ENCODE measurements at regions not wholly inside any gene's neighbourhood (a gene's known extent, or its start where the extent isn't known, plus 50 kb on each side); places are given as distances from the start of the nearest gene placed in this dataset.
A peak's percentile ranks its signal among the peaks of the same experiment; 100 is the strongest.

DNA sequence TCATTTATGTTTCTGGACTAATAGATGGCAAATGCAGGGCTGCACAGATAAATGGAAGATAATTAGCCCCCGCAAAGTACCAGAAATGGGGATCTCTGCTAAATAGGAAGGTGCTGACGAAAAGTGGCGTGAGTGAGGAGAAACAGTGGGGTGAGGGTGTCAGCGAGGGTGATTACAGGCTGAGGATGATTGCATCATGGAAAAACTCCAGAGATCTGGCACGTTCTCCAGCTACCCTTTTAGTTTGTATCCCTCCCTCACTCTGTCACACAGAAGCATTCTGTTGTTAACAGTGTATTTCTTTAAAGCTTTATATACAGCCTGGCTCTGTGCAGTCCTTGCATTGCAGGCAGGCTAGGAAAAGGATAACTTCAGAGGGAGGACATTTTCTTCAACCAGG is 309.6 kb upstream of the DDX53 start:
- Histone ChIP-seq H3K9me2 (ENCODE audit: insufficient read depth) (no peaks in the 10 kb centered on the region), H3K4me3 (no peak overlapping the region), H3K79me2 (ENCODE audit: low read depth) (no peaks in the 10 kb centered on the region), H3F3A (ENCODE audit: insufficient read depth, low read depth) (no peaks in the 10 kb centered on the region), H3K4me1 (replicated peaks; ENCODE audit: insufficient read depth) (no peaks in the 10 kb centered on the region), H3K36me3 (ENCODE audit: low read depth) (no peaks in the 10 kb centered on the region), H4K20me1 (ENCODE audit: insufficient read depth) (no peaks in the 10 kb centered on the region), H3K9me3 (ENCODE audit: insufficient read depth, low read depth) (no peaks in the 10 kb centered on the region), H3K27ac (no peak overlapping the region), H3K27me3 (ENCODE audit: insufficient read depth, low read depth) (no peaks in the 10 kb centered on the region), H2AFZ (peak overlapping the region; percentile 58), H3K4me2 (no peak overlapping the region)
- BruUV-seq (replicated peaks): no TSS peak
- TF ChIP-seq, protein P1, sequence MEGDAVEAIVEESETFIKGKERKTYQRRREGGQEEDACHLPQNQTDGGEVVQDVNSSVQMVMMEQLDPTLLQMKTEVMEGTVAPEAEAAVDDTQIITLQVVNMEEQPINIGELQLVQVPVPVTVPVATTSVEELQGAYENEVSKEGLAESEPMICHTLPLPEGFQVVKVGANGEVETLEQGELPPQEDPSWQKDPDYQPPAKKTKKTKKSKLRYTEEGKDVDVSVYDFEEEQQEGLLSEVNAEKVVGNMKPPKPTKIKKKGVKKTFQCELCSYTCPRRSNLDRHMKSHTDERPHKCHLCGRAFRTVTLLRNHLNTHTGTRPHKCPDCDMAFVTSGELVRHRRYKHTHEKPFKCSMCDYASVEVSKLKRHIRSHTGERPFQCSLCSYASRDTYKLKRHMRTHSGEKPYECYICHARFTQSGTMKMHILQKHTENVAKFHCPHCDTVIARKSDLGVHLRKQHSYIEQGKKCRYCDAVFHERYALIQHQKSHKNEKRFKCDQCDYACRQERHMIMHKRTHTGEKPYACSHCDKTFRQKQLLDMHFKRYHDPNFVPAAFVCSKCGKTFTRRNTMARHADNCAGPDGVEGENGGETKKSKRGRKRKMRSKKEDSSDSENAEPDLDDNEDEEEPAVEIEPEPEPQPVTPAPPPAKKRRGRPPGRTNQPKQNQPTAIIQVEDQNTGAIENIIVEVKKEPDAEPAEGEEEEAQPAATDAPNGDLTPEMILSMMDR (conservative IDR thresholded peaks at IDR 0.05): no peak
- no peak for TF ChIP-seq EZH2 (IDR thresholded peaks at IDR 0.05; ENCODE audit: low read depth)
- ChIA-PET POLR2A (ENCODE audit: unreplicated experiment) (no interaction called here), CTCF (no interaction called here)
- no peak for DNase-seq
- intact Hi-C loops (cut with micrococcal nuclease; ENCODE audit: unreplicated experiment): no loop called here

- POLR2A ChIA-PET (ENCODE audit: unreplicated experiment): no interaction called here
- CTCF ChIA-PET: no interaction called here
- H3K9me2 ChIP-seq (ENCODE audit: insufficient read depth): no peaks in the 10 kb centered on the region
- no peaks in the 10 kb centered on the region for H3K79me2 ChIP-seq (ENCODE audit: low read depth)
- H3K4me1 ChIP-seq (replicated peaks; ENCODE audit: insufficient read depth): no peaks in the 10 kb centered on the region
- no peak overlapping the region for H3K4me2 ChIP-seq
- H2AFZ ChIP-seq: no peak overlapping the region
- no peaks in the 10 kb centered on the region for H4K20me1 ChIP-seq (ENCODE audit: insufficient read depth)
- no peaks in the 10 kb centered on the region for H3F3A ChIP-seq (ENCODE audit: insufficient read depth, low read depth)
- no peak for TF ChIP-seq EZH2 (IDR thresholded peaks at IDR 0.05; ENCODE audit: low read depth)
- TF ChIP-seq, protein P1 (conservative IDR thresholded peaks at IDR 0.05): no peak
- H3K4me3 ChIP-seq: no peak overlapping the region
- H3K27ac ChIP-seq: no peak overlapping the region
- intact Hi-C loops (cut with micrococcal nuclease; ENCODE audit: unreplicated experiment): no loop called here
- BruUV-seq (replicated peaks): no TSS peak
- no peaks in the 10 kb centered on the region for H3K27me3 ChIP-seq (ENCODE audit: insufficient read depth, low read depth)
- H3K9me3 ChIP-seq (ENCODE audit: insufficient read depth, low read depth): no peaks in the 10 kb centered on the region
- no peak for DNase-seq
- H3K36me3 ChIP-seq (ENCODE audit: low read depth): no peaks in the 10 kb centered on the region
Measured at GRCh38 chrX:22691966-22692565, 307.7 kb upstream of the DDX53 start.

- CTCF ChIA-PET: no interaction called here
Measured at GRCh38 chrX:22698151-22698550, 301.6 kb upstream of the DDX53 start.

More at GRCh38 chrX:22698151-22698550, 301.6 kb upstream of the DDX53 start:
- H3K27ac ChIP-seq: no peak overlapping the region
- no peaks in the 10 kb centered on the region for H3K79me2 ChIP-seq (ENCODE audit: low read depth)
- H3K9me2 ChIP-seq (ENCODE audit: insufficient read depth): no peaks in the 10 kb centered on the region
- H3K4me2 ChIP-seq: no peak overlapping the region
- DNase-seq: no peak
- TF ChIP-seq, protein P1 (conservative IDR thresholded peaks at IDR 0.05): no peak
- no peak for TF ChIP-seq EZH2 (IDR thresholded peaks at IDR 0.05; ENCODE audit: low read depth)
- intact Hi-C loops (cut with micrococcal nuclease; ENCODE audit: unreplicated experiment): no loop called here
- H3K27me3 ChIP-seq (ENCODE audit: insufficient read depth, low read depth): no peaks in the 10 kb centered on the region
- no peaks in the 10 kb centered on the region for H3K36me3 ChIP-seq (ENCODE audit: low read depth)
- H3F3A ChIP-seq (ENCODE audit: insufficient read depth, low read depth): no peaks in the 10 kb centered on the region
- H3K4me3 ChIP-seq: no peak overlapping the region
- H3K9me3 ChIP-seq (ENCODE audit: insufficient read depth, low read depth): no peaks in the 10 kb centered on the region
- POLR2A ChIA-PET (ENCODE audit: unreplicated experiment): no interaction called here
- H3K4me1 ChIP-seq (replicated peaks; ENCODE audit: insufficient read depth): no peaks in the 10 kb centered on the region
- BruUV-seq (replicated peaks): no TSS peak
- no peaks in the 10 kb centered on the region for H4K20me1 ChIP-seq (ENCODE audit: insufficient read depth)
- H2AFZ ChIP-seq: no peak overlapping the region
